Prostate gland (tissue), 2 donors: ENCODE measurements at regions not wholly inside any gene's neighbourhood (a gene's known extent, or its start where the extent isn't known, plus 50 kb on each side); places are given as distances from the start of the nearest gene placed in this dataset.

ENCODE experiments used
- DNase-seq: peaks from one replicate; pipeline ENCODE4 v3.0.0-alpha.2; 2019; ENCODE audit warnings: low spot score
- H3K27ac ChIP-seq, 2 donors: fragments of 200-600 bp; sonication (generic); 2 replicates each; pipeline ENCODE4 v1.5.1; 2017 to 2019
- H3K27me3 ChIP-seq: fragments of 200-600 bp; sonication (generic); replicated peaks from 2 replicates; pipeline ENCODE4 v1.5.1; 2019; ENCODE audit not compliant: insufficient read depth
- H3K36me3 ChIP-seq, 2 donors: fragments of 200-600 bp; sonication (generic); 1 replicate in 1 of 2; 2 replicates in 1 of 2; pipeline versions ENCODE4 v1.5.1 to v1.8.1; 2017 to 2019
- H3K4me1 ChIP-seq: fragments of 200-600 bp; sonication (generic); replicated peaks from 2 replicates; pipeline ENCODE4 v1.5.1; 2019
- H3K4me3 ChIP-seq, 2 donors: fragments of 200-600 bp; sonication (generic); 2 replicates each; pipeline ENCODE4 v1.5.1; 2017 to 2019
- H3K9me3 ChIP-seq: fragments of 200-600 bp; sonication (generic); 2 replicates; pipeline ENCODE4 v1.5.1; 2017
- POLR2A ChIP-seq: fragments of 450-650 bp; IDR thresholded peaks from one replicate; pipeline ENCODE4 v1.6.1; 2016; ENCODE audit warnings: antibody characterized with exemption, mild to moderate bottlenecking
- POLR2AphosphoS5 ChIP-seq: sonication (generic); formaldehyde crosslinking; IDR thresholded peaks from one replicate; pipeline ENCODE4 v1.6.1; 2017; ENCODE audit warnings: antibody characterized with exemption
- WGBS: methylation state at CpG from one replicate; pipeline ENCODE4 v1.1.5; 2018; 5-methylcytosine and 5-hydroxymethylcytosine counted together
- intact Hi-C: fragments of 100-400 bp; cut with DNase I; formaldehyde crosslinking; loops from one replicate; pipeline ENCODE4 v1.14.2; 2022
- TF ChIP-seq, protein P1 (sequence below), 4 experiments: fragments of 200-600 bp in 2 of 4; fragments of 450-650 bp in 2 of 4; sonication (generic) in 2 of 4; IDR thresholded peaks; 1 replicate in 3 of 4; 2 replicates in 1 of 4; pipeline ENCODE4 v1.5.1; 2016 to 2019; ENCODE audit warnings: antibody characterized with exemption in 4 of 4, mild to moderate bottlenecking in 2 of 4, moderate library complexity in 2 of 4

DNA sequence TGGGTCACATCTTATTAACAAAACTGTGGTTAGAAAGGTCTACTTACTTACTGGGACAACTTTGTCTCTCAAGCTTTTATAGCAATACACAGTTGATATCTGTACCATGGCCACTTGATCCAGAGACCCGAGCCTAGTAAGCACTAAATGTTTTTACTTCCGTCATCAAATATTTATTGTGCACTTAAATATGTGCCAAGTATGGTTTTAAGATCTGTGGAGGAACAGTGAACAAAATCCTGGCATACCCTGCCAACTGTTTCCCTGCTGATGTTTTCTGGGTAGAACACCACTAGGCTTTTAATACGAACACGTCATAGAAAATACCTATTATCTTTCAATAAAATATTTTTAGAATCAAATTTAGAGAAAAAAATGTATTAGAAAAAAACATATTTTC is 574.8 kb downstream of the HACE1 start:
- no peak overlapping the region for H3K4me3 ChIP-seq
- no peak for TF ChIP-seq POLR2AphosphoS5
- H3K9me3 ChIP-seq, result no peaks in the 10 kb centered on the region
- no peaks in the 10 kb centered on the region for H3K4me1 ChIP-seq
- no peaks in the 10 kb centered on the region for H3K27me3 ChIP-seq
- no peak overlapping the region for H3K27ac ChIP-seq
- intact Hi-C loops, result no loop called here
- no peak for DNase-seq
- WGBS, result 40% methylated on average over 4 of the region's 4 CpGs
- no peaks in the 10 kb centered on the region for H3K36me3 ChIP-seq

DNA sequence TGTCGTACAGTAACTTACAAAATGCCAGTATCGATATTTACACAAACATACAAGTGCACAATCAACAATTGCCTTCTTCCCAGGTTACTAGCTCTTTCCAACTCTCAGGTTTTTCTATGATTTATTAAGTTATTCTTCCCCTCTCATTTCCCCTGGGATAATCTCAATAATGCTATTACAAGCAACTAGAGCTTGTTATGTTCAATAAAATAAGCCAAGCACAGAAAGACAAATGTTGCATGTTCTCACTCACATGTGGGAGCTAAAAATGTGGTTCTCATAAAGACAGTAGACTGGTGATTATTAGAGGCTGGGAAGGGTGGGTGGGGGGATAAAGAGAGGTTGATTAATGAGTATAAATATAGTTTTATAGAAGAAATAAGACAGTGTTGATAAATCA is 577.1 kb downstream of the HACE1 start:
- 96% methylated on average over 2 of the region's 2 CpGs for WGBS
- Histone ChIP-seq H3K27me3 (no peaks in the 10 kb centered on the region), H3K4me1 (no peaks in the 10 kb centered on the region), H3K27ac (no peak overlapping the region), H3K36me3 (no peaks in the 10 kb centered on the region), H3K4me3 (no peak overlapping the region), H3K9me3 (no peaks in the 10 kb centered on the region)
- intact Hi-C loops, result no loop called here
- TF ChIP-seq, protein P1, sequence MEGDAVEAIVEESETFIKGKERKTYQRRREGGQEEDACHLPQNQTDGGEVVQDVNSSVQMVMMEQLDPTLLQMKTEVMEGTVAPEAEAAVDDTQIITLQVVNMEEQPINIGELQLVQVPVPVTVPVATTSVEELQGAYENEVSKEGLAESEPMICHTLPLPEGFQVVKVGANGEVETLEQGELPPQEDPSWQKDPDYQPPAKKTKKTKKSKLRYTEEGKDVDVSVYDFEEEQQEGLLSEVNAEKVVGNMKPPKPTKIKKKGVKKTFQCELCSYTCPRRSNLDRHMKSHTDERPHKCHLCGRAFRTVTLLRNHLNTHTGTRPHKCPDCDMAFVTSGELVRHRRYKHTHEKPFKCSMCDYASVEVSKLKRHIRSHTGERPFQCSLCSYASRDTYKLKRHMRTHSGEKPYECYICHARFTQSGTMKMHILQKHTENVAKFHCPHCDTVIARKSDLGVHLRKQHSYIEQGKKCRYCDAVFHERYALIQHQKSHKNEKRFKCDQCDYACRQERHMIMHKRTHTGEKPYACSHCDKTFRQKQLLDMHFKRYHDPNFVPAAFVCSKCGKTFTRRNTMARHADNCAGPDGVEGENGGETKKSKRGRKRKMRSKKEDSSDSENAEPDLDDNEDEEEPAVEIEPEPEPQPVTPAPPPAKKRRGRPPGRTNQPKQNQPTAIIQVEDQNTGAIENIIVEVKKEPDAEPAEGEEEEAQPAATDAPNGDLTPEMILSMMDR (IDR thresholded peaks at IDR 0.05), result no peak
- no peak for TF ChIP-seq POLR2A
- no peak for TF ChIP-seq POLR2AphosphoS5
- DNase-seq, result no peak

GRCh38 chr6:104281370-104281769 is 578.3 kb downstream of the HACE1 start:
- Histone ChIP-seq H3K27ac (no peak overlapping the region), H3K4me3 (no peak overlapping the region), H3K27me3 (no peaks in the 10 kb centered on the region), H3K9me3 (no peaks in the 10 kb centered on the region), H3K4me1 (no peaks in the 10 kb centered on the region), H3K36me3 (no peaks in the 10 kb centered on the region)
- TF ChIP-seq POLR2AphosphoS5 (no peak), POLR2A (no peak)
- TF ChIP-seq, protein P1 (IDR thresholded peaks at IDR 0.05), result no peak
- intact Hi-C loops, result no loop called here
- DNase-seq, result no peak
- 77% methylated on average over 3 of the region's 3 CpGs for WGBS

DNA sequence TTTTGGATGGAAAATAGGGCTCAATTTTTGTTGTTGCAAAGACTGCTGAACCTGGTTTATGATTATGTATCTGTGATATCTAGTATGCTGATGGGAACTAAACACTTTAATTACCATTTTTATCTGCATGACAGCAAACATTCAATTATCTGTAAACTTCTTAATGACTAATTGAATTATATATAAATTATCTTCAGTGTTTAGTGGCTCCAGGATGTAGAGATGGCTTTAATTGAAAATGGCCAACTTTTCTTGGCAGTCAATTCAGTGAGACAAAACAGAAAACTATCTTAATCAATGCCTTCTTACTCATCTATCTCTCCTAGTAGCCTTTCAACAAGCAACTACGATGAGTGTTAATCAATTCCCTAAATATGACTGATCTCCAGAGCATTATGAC is 591.3 kb downstream of the HACE1 start:
- Histone ChIP-seq H3K9me3 (no peaks in the 10 kb centered on the region), H3K27ac (no peak overlapping the region), H3K36me3 (no peaks in the 10 kb centered on the region), H3K4me1 (no peaks in the 10 kb centered on the region), H3K4me3 (no peak overlapping the region), H3K27me3 (no peaks in the 10 kb centered on the region)
- no peak for DNase-seq
- WGBS, result 69% methylated on average over 1 of the region's 1 CpG
- TF ChIP-seq, protein P1 (IDR thresholded peaks at IDR 0.05), result no peak
- TF ChIP-seq POLR2AphosphoS5, result no peak
- no peak for TF ChIP-seq POLR2A
- intact Hi-C loops, result no loop called here

DNA sequence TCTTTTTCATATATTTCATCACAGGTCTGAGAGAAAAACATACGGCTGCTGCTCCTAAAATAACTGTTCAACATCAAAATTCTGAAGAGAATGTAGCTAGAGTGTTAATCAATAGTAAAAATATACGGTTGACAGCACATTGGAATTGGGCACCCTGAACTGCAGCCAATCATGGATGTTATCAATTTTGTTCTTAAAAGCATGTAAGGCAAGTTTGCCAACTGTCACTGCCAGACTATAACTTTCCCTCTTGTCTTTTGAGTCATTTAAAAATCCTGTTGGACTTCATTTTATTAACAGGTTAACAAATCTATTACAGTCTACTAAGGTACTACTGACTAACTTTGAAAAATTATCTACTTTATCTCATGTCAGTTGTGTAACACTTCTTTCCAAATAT is 592.8 kb downstream of the HACE1 start:
- H3K9me3 ChIP-seq, result no peaks in the 10 kb centered on the region
- TF ChIP-seq, protein P1 (IDR thresholded peaks at IDR 0.05), result no peak
- TF ChIP-seq POLR2A (no peak), POLR2AphosphoS5 (no peak)

More for the DNA sequence above, 592.8 kb downstream of the HACE1 start:
- intact Hi-C loops, result no loop called here
- Histone ChIP-seq H3K27ac (no peak overlapping the region), H3K27me3 (no peaks in the 10 kb centered on the region), H3K4me3 (no peak overlapping the region), H3K4me1 (no peaks in the 10 kb centered on the region), H3K36me3 (no peaks in the 10 kb centered on the region)
- DNase-seq, result no peak
- WGBS, result 38% methylated on average over 2 of the region's 2 CpGs
